Activated naive CD8-positive, alpha-beta T cell (primary cell): ENCODE measurements at regions not wholly inside any gene's neighbourhood (a gene's known extent, or its start where the extent isn't known, plus 50 kb on each side); places are given as distances from the start of the nearest gene placed in this dataset.

Source experiments
- H3K27ac Mint-ChIP-seq: one replicate; pipeline ENCODE4 v1.8.0; 2021; ENCODE audit warnings: mixed read lengths
- H3K27me3 Mint-ChIP-seq: one replicate; pipeline ENCODE4 v1.8.0; 2021; ENCODE audit warnings: mixed read lengths
- H3K36me3 Mint-ChIP-seq: one replicate; pipeline ENCODE4 v1.8.0; 2021; ENCODE audit warnings: mixed read lengths
- H3K4me1 Mint-ChIP-seq: one replicate; pipeline ENCODE4 v1.8.0; 2021; ENCODE audit warnings: low read depth, mixed read lengths
- H3K4me3 Mint-ChIP-seq: one replicate; pipeline ENCODE4 v1.8.0; 2021; ENCODE audit warnings: mild to moderate bottlenecking, mixed read lengths
- H3K9me3 Mint-ChIP-seq: one replicate; pipeline ENCODE4 v1.8.0; 2021; ENCODE audit warnings: low read depth, mixed read lengths

DNA sequence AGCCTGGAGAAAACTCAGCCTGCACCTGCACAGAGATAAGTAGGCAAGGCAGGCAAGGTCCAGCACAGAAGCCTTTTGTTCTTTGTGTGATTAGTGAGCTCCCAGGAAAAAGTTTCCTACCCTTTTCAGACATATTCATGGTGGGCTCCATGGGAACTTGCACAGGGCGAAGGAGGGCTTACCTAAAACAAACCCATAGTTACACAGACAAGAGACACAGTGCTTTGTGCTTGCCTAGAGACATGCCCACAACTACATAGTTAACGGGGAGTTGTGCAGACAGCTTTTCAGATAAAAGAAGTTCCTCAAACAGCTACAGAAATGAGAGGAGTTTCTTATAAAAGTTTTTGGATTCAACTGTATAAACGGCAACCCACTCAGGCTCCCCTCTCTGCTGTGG, 180.5 kb downstream of the GLUD2 start:
- Mint-ChIP-seq H3K27ac (no peak overlapping the region), H3K9me3 (no peaks in the 10 kb centered on the region), H3K27me3 (no peaks in the 10 kb centered on the region), H3K4me3 (no peak overlapping the region), H3K36me3 (no peaks in the 10 kb centered on the region), H3K4me1 (no peaks in the 10 kb centered on the region)

DNA sequence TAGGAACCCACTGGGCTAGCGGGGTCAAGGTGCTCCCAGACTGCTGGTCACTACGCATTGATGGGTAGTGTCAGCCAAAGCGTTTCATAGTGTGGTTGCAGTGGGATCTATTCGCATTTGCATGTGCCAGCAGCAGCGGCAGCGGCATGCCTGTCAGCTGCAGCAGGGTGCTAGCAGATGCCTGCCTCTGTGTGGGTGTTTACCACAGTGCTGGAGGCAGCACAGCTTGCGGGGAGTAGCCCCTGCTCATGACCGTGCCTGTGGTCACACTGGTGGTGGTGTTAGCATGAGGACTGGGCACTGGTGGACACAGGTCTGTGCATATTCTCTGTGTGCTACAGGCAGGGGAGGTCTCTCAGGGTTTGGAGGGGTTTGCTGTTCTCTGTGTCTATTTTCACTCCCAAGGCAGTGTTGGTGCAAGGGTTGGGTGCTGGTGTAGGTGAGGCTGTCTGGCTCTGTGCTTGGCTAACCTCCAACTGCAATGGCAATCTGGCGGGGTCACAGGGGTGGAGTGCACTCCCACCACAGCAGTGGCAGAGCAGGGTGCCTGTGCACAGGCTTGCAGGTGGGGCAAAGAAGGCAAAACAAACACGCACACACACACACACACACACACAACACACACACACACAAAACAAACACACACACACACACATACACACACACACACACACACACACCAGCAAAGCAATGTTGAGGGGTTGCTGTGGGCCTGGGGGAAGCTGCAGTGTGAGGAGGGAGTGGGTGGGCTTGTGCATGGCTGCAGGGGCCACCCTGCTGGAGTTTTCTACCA, 184.4 kb downstream of the GLUD2 start:
- H3K9me3 Mint-ChIP-seq: no peaks in the 10 kb centered on the region
- no peaks in the 10 kb centered on the region for H3K27me3 Mint-ChIP-seq
- H3K4me1 Mint-ChIP-seq: no peaks in the 10 kb centered on the region
- no peaks in the 10 kb centered on the region for H3K36me3 Mint-ChIP-seq
- H3K27ac Mint-ChIP-seq: no peak overlapping the region
- H3K4me3 Mint-ChIP-seq: no peak overlapping the region

DNA sequence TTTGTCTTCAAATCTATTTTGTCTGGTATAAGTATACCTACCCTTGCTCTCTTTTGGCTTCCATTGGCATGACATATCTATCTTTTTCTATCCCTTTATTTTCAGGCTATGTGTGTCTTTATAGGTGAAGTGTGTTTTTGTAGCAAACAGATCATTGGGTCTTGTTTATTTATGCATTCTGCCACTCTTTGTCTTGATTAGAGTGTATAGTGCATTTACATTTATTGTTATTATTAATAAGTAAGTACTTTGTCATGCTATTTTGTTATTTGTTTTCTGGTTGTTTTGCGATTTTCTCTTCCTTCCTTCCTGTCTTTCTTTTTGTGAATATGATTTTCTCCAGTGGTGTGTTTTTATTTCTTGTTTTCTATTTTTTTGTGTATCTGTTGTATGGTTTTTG, 188.6 kb downstream of the GLUD2 start:
- Mint-ChIP-seq H3K27ac (no peak overlapping the region), H3K36me3 (no peaks in the 10 kb centered on the region), H3K4me3 (no peak overlapping the region), H3K9me3 (no peaks in the 10 kb centered on the region), H3K4me1 (no peaks in the 10 kb centered on the region), H3K27me3 (no peaks in the 10 kb centered on the region)

DNA sequence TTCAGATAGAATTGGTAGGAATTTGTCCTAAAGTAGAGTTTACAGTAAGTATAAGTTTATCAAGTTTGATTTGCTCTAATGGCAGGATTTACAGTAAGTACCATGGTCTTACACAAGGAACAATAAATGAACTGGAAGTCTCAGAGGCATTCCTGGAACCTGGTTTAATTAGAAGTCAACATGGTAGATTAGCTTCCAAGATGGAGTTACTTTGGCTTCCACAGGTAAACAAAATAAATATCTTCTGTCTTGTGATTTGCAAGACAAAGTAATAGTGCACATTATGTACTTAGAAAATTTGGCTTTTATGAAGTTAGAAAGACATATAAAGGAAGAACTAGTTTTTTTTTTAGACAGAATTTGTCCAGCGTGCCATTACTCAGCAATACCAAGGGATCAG, 190.7 kb downstream of the GLUD2 start:
- H3K4me3 Mint-ChIP-seq: no peak overlapping the region
- H3K27ac Mint-ChIP-seq: no peak overlapping the region
- no peaks in the 10 kb centered on the region for H3K9me3 Mint-ChIP-seq
- H3K27me3 Mint-ChIP-seq: no peaks in the 10 kb centered on the region
- H3K36me3 Mint-ChIP-seq: no peaks in the 10 kb centered on the region
- H3K4me1 Mint-ChIP-seq: no peaks in the 10 kb centered on the region

DNA sequence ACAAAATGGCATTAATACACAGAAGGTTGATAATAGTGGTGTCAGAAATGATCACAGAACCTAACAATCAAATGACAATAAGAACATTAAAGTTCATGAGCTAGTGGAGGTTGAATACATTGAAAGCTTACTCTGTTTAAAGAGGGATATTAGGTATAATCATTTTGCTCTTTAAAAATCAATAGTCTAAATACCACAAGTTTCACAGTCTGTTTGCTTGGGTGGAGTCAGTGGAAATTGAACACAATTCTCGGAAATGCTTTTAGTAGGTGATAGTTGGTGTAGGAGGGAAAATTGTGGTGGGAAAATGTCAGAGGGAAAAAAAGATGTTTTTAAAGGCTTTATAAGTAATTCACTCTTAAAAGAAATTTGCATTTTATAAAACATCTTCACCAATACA, 197.1 kb downstream of the GLUD2 start:
- H3K36me3 Mint-ChIP-seq: no peaks in the 10 kb centered on the region
- H3K9me3 Mint-ChIP-seq: no peaks in the 10 kb centered on the region
- H3K4me3 Mint-ChIP-seq: no peak overlapping the region
- H3K27me3 Mint-ChIP-seq: no peaks in the 10 kb centered on the region
- no peaks in the 10 kb centered on the region for H3K4me1 Mint-ChIP-seq
- H3K27ac Mint-ChIP-seq: no peak overlapping the region

DNA sequence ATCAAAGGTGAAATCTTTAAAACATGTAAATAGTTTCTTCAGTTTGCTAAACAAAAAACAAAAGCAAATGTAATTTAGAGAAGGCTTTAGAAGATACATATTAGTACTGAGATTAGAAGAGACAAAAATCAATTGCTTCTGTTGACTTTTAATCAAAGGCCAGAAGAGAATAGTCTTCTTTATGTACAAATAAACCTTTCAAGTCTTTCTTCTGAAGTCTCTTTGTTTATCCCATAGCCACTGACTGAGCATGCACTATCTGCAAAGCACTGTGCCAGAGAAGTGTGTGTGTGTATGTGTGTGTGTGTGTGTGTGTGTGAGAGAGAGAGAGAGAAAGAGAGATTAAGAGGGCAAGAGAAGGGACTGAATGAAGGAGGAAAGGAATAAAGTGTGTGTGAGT, 198.4 kb downstream of the GLUD2 start:
- Mint-ChIP-seq H3K27ac (no peak overlapping the region), H3K36me3 (no peaks in the 10 kb centered on the region), H3K9me3 (no peaks in the 10 kb centered on the region), H3K27me3 (no peaks in the 10 kb centered on the region), H3K4me3 (no peak overlapping the region), H3K4me1 (no peaks in the 10 kb centered on the region)

DNA sequence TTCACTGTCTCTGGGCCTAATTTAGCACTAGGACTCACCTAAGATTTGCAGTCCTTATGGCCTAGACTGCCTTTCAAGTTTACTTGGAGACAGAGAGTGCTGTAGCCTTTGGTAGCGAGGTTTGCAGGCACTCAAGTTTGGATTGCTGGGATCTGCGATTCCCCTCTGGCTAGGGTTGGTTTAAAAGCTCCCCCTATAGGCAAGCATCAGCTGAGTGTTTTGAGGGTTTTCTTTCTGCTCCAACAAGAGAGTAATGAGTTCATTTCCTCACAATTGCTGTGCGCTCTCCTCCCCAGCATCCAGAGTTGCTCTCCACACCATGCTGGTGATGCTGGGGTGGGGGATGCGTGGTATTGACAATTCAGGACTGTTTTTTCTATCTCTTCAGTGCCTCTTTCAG, 206.9 kb downstream of the GLUD2 start:
- no peak overlapping the region for H3K27ac Mint-ChIP-seq
- H3K4me1 Mint-ChIP-seq: no peaks in the 10 kb centered on the region
- H3K9me3 Mint-ChIP-seq: peaks cover 3% of the 10 kb centered on the region
- no peaks in the 10 kb centered on the region for H3K27me3 Mint-ChIP-seq
- H3K36me3 Mint-ChIP-seq: no peaks in the 10 kb centered on the region
- H3K4me3 Mint-ChIP-seq: no peak overlapping the region

DNA sequence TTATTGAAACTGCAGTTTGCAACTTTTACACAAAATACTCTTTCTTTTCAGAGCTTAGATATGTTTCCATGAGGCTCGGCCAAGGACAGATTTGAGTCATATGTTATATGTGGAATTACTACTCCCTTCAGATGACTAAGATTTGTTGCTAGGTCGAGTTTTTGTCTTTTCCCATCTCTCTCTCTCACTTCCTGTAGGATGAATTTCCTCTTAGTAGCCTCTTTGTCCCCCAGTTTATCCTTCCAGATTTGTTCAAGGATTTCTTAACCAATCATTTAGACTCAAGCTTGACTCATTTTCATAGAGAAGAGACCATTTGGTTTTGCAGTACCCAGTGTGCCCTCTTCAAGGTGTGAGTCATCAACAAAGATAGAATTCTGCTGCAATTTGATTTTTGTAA, 209.2 kb downstream of the GLUD2 start:
- H3K27me3 Mint-ChIP-seq: no peaks in the 10 kb centered on the region
- no peaks in the 10 kb centered on the region for H3K36me3 Mint-ChIP-seq
- no peak overlapping the region for H3K27ac Mint-ChIP-seq
- H3K4me3 Mint-ChIP-seq: no peak overlapping the region
- H3K9me3 Mint-ChIP-seq: peaks cover 2% of the 10 kb centered on the region
- no peaks in the 10 kb centered on the region for H3K4me1 Mint-ChIP-seq

DNA sequence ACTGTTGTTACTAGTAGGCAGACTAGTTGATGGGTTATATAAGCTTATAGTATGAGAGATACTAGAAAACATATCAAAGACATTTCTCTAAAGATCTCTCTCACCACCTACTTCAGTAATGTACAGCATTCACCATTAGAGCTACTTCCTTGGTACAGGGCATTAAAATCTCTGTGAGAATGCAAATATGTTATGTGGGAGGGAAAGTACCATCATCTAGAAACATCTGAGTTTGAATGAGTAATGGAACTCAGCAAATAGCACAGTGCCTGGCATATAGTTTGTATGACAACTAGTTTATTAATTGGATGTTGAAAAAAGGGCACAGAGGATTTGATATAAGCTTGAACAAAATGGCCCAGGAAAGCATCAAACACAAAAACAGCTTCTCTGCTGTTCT, 211.1 kb downstream of the GLUD2 start:
- Mint-ChIP-seq H3K36me3 (no peaks in the 10 kb centered on the region), H3K4me3 (no peak overlapping the region), H3K4me1 (no peaks in the 10 kb centered on the region), H3K27me3 (no peaks in the 10 kb centered on the region), H3K9me3 (no peaks in the 10 kb centered on the region), H3K27ac (no peak overlapping the region)

DNA sequence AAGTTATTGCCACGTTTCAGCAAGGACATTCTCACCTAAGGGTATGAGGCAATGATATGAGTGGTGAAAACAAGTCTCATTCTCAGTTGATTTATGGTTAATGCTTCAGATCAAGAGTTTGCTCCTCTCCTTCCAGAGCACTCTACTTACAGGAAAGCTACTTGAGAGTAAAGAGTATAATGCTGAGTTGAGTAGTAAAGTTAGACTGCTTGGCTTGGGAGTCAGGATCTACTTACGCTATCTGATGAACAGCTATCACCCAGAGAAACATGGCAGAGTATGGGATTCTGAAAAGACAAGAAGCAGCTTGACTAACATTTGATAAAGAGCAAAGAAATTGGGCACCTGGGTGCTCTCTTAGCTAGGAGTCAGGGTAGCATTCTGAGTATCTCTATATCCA, 211.8 kb downstream of the GLUD2 start:
- Mint-ChIP-seq H3K4me1 (no peaks in the 10 kb centered on the region), H3K4me3 (no peak overlapping the region)

DNA sequence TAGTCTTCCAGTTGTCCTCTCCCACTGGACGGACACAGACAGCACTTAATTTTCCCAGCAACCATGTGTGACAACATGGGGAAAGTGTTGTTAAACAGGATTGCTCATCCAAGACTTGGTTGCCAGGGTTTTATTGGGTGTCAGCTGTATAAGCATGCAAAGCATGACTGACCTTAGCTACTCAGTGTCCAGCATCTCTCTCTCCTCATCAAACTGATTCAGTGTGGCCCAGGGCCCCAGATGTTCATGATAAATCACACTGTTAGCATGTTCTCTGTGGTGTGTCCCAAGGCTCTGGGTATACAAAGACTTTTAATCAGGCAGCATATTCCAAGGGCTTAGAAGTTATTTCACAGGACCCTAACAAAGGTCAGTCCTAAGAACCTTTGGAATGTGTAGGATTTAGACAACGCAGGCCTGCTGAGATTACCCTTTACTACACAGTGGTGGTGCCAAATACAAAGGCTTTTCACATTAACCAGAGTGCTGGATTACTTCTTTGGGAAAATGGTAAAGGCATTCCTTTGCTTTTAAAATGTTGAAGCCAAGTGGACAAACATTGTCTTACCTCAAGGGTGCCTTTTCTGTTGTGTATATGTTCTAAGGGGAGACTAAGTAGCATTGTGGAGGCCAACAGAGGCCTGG, 213.3 kb downstream of the GLUD2 start:
- no peak overlapping the region for H3K4me3 Mint-ChIP-seq
- no peak overlapping the region for H3K27ac Mint-ChIP-seq
- H3K4me1 Mint-ChIP-seq: no peaks in the 10 kb centered on the region
- H3K27me3 Mint-ChIP-seq: no peaks in the 10 kb centered on the region
- H3K9me3 Mint-ChIP-seq: no peaks in the 10 kb centered on the region
- no peaks in the 10 kb centered on the region for H3K36me3 Mint-ChIP-seq

More for the DNA sequence above, 211.8 kb downstream of the GLUD2 start:
- Mint-ChIP-seq H3K27me3 (no peaks in the 10 kb centered on the region), H3K36me3 (no peaks in the 10 kb centered on the region), H3K27ac (no peak overlapping the region), H3K9me3 (no peaks in the 10 kb centered on the region)

DNA sequence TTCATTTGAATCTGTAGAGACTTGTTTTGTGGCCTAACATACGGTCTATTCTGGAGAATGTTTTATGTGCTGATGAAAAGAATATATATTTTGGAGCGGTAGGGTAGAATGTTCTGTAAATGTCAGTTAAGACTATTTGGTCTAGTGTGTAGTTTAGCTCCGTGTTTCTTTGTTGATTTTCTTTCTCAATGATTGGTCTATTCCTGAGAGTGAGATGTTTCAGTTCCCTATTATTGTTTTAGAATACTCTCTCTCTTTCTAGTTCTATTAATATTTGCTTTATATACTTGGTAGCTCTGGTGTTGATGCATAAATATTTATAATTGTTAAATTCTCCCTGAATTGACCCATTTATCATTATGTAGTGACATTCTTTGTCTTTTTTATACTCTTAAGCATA, 236.5 kb downstream of the GLUD2 start:
- H3K27me3 Mint-ChIP-seq: no peaks in the 10 kb centered on the region
- H3K4me1 Mint-ChIP-seq: no peaks in the 10 kb centered on the region
- no peak overlapping the region for H3K4me3 Mint-ChIP-seq
- H3K27ac Mint-ChIP-seq: no peak overlapping the region
- peaks cover 4% of the 10 kb centered on the region for H3K9me3 Mint-ChIP-seq
- no peaks in the 10 kb centered on the region for H3K36me3 Mint-ChIP-seq

DNA sequence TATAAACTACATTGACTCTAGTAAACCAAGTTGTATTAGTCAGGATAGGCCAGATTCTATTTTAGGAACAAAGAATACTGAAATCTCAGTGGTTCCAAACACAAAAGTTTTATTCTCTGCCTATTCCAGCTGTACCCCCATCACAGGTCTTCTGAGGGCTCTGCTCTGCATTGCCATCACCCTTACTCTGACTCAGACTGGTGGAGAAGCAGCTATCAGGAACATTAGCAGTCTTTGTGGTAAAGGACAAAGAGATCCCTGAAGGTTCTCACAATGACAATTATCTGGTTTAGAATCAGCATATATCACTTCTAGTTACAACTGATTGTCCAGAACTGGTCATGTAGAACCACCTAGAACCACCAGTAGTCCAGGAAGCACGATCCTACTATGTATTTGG, 251.1 kb downstream of the GLUD2 start:
- Mint-ChIP-seq H3K36me3 (no peaks in the 10 kb centered on the region), H3K4me1 (no peaks in the 10 kb centered on the region), H3K9me3 (no peaks in the 10 kb centered on the region), H3K27ac (no peak overlapping the region), H3K4me3 (no peak overlapping the region), H3K27me3 (no peaks in the 10 kb centered on the region)

DNA sequence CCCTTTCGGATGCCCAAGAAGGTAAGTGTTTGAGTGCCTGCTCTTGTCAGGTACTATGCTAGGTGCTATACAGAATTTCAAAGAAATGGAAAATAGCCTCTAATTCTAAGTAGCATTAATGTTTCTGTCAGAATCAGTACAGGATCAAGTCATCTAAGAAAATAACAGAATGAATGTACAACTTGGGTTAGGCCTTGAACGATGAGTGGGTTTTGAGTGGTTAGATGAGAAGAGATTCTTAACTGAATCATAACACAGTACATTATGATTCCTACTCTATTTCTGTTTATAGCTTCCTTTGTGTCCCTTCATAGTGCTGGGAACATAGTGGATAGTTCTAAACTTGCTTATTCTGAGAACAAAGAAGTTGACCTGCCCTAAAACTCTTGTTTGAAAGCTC, 253.9 kb downstream of the GLUD2 start:
- H3K27me3 Mint-ChIP-seq: no peaks in the 10 kb centered on the region
- no peaks in the 10 kb centered on the region for H3K9me3 Mint-ChIP-seq
- H3K4me3 Mint-ChIP-seq: no peak overlapping the region
- H3K36me3 Mint-ChIP-seq: no peaks in the 10 kb centered on the region
- no peak overlapping the region for H3K27ac Mint-ChIP-seq
- H3K4me1 Mint-ChIP-seq: no peaks in the 10 kb centered on the region

DNA sequence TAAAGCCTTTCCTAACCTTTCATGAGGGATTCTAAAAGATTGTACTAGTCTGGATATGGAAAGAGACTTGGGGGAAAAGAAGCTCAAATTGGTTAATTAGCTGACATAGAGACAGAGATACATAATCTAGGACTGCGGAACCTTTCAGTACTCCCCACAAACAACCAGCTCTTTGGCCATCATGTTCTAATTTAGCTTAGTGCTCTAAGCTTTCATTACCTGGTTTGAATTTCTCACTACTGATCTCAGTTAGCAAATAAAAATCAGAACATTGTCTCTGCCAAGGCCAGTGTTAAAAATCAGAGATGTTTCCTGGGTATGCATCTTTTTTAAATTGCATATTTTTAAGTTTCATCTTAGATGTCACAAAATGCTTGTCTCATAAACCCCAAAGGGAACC, 254.4 kb downstream of the GLUD2 start:
- H3K4me1 Mint-ChIP-seq: no peaks in the 10 kb centered on the region
- no peaks in the 10 kb centered on the region for H3K9me3 Mint-ChIP-seq
- H3K4me3 Mint-ChIP-seq: no peak overlapping the region
- no peaks in the 10 kb centered on the region for H3K36me3 Mint-ChIP-seq
- H3K27ac Mint-ChIP-seq: no peak overlapping the region
- H3K27me3 Mint-ChIP-seq: no peaks in the 10 kb centered on the region

DNA sequence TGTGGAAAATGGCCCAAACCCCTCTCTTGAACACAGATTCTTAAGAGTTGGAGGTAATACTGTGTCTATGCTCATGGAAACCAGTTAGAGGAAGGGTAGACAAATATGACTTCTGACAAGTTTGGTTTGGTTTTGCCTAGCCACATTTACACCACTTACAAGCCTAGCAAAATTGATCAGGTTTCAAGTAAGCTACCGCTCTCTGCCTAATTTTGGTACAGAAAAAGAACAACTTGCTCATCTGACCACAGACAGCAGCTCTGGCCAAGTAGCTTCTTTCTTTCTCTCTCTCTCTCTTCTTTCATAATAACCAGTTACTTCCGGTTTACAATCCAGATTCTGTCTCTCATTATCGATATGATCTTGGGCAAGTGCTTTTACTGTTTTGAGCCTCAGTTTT, 260.0 kb downstream of the GLUD2 start:
- no peak overlapping the region for H3K4me3 Mint-ChIP-seq
- H3K36me3 Mint-ChIP-seq: no peaks in the 10 kb centered on the region
- no peaks in the 10 kb centered on the region for H3K9me3 Mint-ChIP-seq
- H3K27ac Mint-ChIP-seq: peak overlapping the region; percentile 78
- peaks cover 17% of the 10 kb centered on the region for H3K4me1 Mint-ChIP-seq
- no peaks in the 10 kb centered on the region for H3K27me3 Mint-ChIP-seq
